H1 (cell line): ENCODE measurements at regions not wholly inside any gene's neighbourhood (a gene's known extent, or its start where the extent isn't known, plus 50 kb on each side); places are given as distances from the start of the nearest gene placed in this dataset.

Experiments used
- POLR2AphosphoS5 ChIP-seq: IDR thresholded peaks from 2 replicates; pipeline ENCODE4 v1.6.1; 2011; ENCODE audit warnings: low read depth, low read length
- TAF1 ChIP-seq: IDR thresholded peaks from 2 replicates; pipeline ENCODE4 v1.6.1; 2011; ENCODE audit warnings: mild to moderate bottlenecking, low read depth, low read length
- TF ChIP-seq, protein P1 (sequence below): IDR thresholded peaks from 2 replicates; pipeline ENCODE4 v1.6.1; 2011; ENCODE audit warnings: low read length, improper control_type of control experiment

- TF ChIP-seq, protein P1, sequence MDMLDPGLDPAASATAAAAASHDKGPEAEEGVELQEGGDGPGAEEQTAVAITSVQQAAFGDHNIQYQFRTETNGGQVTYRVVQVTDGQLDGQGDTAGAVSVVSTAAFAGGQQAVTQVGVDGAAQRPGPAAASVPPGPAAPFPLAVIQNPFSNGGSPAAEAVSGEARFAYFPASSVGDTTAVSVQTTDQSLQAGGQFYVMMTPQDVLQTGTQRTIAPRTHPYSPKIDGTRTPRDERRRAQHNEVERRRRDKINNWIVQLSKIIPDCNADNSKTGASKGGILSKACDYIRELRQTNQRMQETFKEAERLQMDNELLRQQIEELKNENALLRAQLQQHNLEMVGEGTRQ, result no peak
- TF ChIP-seq POLR2AphosphoS5 (no peak), TAF1 (no peak)
- TF ChIP-seq, all 59 proteins: peak for 0
Measured at GRCh38 chr16:5851393-5851982, 753.9 kb upstream of the EEF2KMT start (continued).
